Hepatocyte (in vitro differentiated cells): ENCODE measurements at regions not wholly inside any gene's neighbourhood (a gene's known extent, or its start where the extent isn't known, plus 50 kb on each side); places are given as distances from the start of the nearest gene placed in this dataset.

Experiments
- EZH2 ChIP-seq: fragments of 200-600 bp; sonication (generic); IDR thresholded peaks from 2 replicates; pipeline ENCODE4 v1.6.1; 2016; ENCODE audit warnings: antibody characterized with exemption, mild to moderate bottlenecking, borderline replicate concordance
- EZH2phosphoT487 ChIP-seq: fragments of 200-600 bp; sonication (generic); IDR thresholded peaks from one replicate; pipeline ENCODE4 v1.6.1; 2018; ENCODE audit warnings: antibody characterized with exemption, mild to moderate bottlenecking, low read depth, moderate library complexity; ENCODE audit not compliant: unreplicated experiment, severe bottlenecking
- TF ChIP-seq, protein P1 (sequence below): fragments of 200-600 bp; sonication (generic); IDR thresholded peaks from 2 replicates; pipeline ENCODE4 v1.5.1; 2016; ENCODE audit warnings: antibody characterized with exemption, mild to moderate bottlenecking; ENCODE audit not compliant: poor library complexity

- no peak for TF ChIP-seq EZH2phosphoT487
- TF ChIP-seq, protein P1, sequence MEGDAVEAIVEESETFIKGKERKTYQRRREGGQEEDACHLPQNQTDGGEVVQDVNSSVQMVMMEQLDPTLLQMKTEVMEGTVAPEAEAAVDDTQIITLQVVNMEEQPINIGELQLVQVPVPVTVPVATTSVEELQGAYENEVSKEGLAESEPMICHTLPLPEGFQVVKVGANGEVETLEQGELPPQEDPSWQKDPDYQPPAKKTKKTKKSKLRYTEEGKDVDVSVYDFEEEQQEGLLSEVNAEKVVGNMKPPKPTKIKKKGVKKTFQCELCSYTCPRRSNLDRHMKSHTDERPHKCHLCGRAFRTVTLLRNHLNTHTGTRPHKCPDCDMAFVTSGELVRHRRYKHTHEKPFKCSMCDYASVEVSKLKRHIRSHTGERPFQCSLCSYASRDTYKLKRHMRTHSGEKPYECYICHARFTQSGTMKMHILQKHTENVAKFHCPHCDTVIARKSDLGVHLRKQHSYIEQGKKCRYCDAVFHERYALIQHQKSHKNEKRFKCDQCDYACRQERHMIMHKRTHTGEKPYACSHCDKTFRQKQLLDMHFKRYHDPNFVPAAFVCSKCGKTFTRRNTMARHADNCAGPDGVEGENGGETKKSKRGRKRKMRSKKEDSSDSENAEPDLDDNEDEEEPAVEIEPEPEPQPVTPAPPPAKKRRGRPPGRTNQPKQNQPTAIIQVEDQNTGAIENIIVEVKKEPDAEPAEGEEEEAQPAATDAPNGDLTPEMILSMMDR = no peak
- TF ChIP-seq EZH2 = no peak
Observed at GRCh38 chr11:105312266-105312665, 172.7 kb upstream of the CARD18 start.
